IPS DF 4.7 (cell line): ENCODE measurements at regions not wholly inside any gene's neighbourhood (a gene's known extent, or its start where the extent isn't known, plus 50 kb on each side); places are given as distances from the start of the nearest gene placed in this dataset.
"Not testable (repeated sequence)": the region's sequence is repeated elsewhere in the genome, so short reads cannot be mapped to it uniquely, and the experiment has no call there.

ENCODE experiments used
- DNase-seq: peaks from one replicate; pipeline ENCODE4 v3.0.0-alpha.2; 2013; ENCODE audit warnings: low spot score; ENCODE audit errors: extremely low read depth

DNA sequence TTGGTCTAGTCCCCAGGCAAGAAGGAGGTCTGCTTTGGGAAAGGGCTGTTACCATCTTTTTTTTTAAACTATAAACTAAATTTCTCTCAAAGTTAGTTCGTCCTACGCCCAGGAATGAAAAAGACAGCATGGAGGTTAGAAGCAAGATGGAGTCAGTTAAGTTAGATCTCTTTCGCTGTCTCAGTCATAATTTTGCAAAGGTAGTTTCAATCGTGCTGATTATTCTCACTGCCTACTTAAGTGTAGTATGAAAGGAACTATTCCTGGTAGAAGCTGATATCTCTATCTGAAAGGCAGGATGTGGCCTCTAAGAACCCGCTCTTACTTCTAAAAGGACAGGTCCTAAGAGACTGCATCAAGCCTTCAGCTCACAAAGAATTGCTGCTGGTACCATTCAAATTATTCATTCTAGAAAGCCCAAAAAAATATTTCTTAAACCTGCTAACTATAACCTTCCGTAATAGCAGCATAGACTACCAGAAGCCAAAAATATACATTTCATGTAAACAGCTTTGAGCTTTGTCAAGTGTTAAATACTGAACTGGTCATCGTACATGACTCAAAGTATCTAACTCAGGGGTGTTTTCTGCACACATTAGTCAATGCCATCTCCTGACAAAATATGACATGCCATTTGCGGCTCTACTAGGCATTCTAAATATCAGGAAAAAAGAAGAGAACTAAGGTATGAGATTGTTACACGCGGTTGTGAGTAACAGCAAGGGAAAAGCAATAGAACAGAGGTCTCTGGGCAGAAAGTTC lies 96.0 kb upstream of the CCDC80 start:
- no peak for DNase-seq

DNA sequence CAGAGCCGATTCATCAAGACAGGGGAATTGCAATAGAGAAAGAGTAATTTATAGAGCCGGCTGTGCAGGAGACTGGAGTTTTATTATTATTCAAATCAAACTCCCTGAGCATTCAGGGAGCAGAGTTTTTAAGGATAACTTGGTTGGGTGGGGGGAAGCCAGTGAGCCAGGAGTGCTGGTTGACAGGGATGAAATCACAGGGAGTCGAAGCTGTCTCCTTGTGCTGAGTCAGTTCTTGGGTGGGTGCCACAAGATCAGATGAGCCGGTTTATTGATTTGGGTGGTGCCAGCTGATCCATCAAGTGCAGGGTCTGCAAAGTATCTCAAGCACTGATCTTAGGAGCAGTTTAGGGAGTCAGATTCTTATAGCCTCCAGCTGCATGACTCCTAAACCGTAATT lies 95.4 kb upstream of the CCDC80 start:
- no peak for DNase-seq

- no peak for DNase-seq
Measured at GRCh38 chr3:112735926-112736325, 95.0 kb upstream of the CCDC80 start.

DNA sequence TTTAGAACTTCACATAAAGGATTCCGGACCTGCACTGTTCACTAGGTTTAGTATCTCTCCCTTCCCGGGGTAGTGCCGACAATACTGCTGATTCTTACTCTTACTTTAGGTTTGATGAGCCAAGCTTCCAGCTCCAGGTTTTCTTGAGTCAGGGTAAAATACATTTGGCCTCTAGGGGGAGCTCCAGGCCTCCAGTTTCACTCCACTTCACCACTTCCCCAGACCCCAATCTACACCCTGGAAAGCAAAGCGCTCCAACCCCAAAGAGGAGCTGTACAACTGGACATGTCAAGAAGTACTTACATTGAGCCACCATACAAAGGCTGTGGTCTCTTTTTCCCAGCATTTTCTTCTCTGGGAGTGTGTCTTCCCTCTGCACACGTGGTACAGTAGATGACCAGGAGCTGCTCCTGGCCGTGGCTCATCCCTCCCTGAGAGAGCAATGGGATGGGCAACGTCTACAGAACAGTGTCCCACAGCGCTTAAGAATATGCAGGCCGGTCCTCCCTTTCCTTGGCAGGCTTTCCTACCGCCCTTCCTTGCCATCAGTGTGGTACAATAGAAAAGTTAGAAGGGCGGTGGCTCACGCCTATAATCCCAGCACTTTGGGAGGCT lies 93.9 kb upstream of the CCDC80 start:
- DNase-seq = peak; percentile 78

- no peak for DNase-seq
Measured at GRCh38 chr3:112734171-112734570, 93.2 kb upstream of the CCDC80 start.

DNA sequence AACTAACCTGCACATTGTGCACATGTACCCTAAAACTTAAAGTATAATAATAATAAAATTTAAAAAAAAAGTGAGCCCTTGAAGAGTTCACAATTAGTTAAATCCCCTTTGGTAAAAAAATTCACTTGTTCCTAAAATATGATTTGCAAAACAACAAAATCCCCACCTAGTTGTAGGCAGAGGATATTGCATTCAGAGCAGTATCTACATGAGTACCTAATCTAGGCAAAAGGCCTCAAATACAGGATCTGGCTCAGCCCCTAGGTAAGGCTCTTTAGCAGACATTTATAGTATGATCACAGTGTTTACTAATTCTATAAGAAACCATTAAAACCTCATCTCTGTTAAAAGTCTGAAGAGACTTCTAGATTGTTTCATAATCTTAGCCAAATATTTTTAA lies 89.3 kb upstream of the CCDC80 start:
- no peak for DNase-seq

- no peak for DNase-seq
Measured at GRCh38 chr3:112721231-112721630, 80.3 kb upstream of the CCDC80 start.

DNA sequence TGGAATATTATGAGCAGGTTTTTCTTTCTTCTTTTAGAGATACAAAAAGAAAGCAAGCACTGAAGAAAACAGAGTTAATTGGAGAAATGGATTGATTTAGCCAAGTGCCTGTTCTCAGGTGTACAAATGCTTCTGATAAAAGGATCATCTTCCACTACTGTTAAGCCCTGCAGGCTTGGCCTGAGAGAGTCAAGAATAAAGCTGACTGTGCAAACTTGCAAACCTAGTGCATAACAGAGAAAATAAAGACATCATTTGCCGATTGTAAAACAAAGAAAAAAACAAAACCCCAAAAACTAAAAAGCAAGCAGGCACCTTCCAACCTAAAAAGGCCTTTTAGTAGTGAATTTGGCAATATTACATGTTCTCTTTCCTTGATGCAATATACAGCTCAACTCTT lies 78.0 kb upstream of the CCDC80 start:
- DNase-seq = no peak

- no peak for DNase-seq
Measured at GRCh38 chr3:112718516-112718915, 77.6 kb upstream of the CCDC80 start.

DNA sequence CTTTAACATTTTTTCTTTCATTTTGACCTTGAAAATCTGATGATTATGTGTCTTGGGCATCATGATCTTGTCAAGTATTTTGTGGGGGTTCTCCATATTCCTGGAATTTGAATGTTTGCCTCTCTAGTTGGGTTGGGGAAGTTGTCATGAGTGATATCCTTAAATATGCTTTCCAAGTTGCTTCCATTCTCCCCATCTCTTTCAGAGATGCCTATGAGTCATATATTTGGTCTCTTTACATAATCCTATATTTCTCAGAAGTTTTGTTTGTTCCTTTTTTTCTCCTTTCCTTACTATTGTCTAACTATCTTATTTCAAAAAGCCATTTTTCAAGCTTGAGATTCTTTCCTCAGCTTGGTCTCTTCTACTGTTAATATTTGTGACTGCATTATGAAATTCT lies 69.0 kb upstream of the CCDC80 start:
- DNase-seq = no peak

- no peak for DNase-seq
Measured at GRCh38 chr3:112699436-112699978, 58.6 kb upstream of the CCDC80 start.

DNA sequence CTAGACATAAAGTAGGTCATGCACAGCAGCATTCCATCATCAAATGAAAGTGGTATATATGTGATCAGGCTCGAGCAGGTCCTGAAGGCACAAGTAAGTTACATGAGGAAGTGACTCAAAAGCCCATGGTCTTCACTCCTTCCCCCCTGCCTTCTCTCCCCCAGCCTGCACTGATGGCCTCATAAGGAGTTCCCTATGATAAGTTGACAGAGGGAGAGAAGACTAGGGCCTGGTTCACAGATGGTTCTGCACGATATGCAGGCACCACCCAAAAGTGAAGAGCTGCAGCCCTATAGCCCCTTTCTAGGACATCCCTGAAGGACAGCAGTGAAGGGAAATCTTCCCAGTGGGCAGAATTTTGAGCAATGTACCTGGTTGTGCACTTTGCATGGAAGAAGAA lies 57.5 kb upstream of the CCDC80 start:
- not testable (repeated sequence) for DNase-seq

DNA sequence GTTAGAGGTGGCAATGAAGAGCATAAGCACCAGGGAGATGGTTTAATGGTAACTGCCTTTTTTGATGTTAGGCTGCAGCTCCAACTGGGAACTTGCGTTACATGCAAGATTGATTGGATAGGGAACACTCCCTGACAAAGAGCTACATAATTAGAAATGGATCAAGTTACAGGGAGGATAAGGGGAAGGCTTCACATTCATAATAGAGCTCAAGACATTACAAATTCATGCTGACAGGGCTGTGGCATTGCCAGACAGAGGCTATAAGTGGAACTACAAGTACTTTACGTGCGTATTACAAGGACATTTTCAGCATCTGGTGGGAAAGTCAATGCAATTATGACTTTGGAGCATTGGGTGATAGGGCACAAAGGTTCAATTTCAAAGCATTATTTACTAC lies 55.3 kb upstream of the CCDC80 start:
- DNase-seq = not testable (repeated sequence)

GRCh38 chr3:112695377-112696108 lies 54.6 kb upstream of the CCDC80 start:
- DNase-seq = not testable (repeated sequence)

DNA sequence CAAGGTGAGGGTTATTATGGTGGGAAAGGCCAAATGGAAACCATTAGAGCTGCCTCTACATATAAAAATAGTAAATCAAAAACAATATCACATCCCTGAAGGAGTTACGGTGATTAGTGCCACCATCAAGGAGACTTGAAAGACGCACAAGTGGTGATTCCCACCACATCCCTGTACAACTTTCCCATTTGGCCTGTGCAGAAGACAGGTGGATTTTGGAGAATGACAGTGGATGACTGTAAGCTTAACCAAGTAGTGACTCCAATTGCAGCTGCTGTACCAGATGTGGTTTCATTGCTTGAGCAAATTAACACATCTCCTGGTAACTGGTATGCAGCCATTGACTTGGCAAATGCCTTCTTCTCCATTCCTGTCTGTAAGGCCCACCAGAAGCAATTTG lies 54.0 kb upstream of the CCDC80 start:
- not testable (repeated sequence) for DNase-seq

- DNase-seq = no peak
Measured at GRCh38 chr3:112693186-112693585, 52.2 kb upstream of the CCDC80 start.
